ENCODE measurements at regions not wholly inside any gene's neighbourhood (a gene's known extent, or its start where the extent isn't known, plus 50 kb on each side); places are given as distances from the start of the nearest gene placed in this dataset.

DNA sequence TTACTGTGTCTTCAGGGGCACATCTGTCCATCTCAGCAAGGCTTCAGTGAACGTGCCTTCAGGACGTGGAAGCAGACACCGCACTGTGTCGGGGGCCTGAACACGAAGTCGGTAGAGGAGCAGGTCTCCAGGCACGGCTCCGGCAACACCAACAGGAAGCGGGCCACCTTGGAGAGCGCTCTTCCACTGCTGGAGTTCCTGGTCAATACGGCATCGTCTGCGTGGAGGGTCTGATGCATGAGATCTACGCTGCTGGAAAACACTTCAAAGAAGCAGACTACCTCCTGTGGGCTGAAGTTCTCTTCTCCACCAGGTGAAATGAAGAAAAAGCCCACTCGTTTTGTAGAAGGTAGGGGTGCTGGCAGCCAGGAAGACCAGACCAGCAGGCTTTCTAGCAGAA, 69.3 kb upstream of the SLCO4A1 start:
- Histone ChIP-seq H3K27me3 (replicated peaks; ENCODE audit: insufficient read depth, low read length) (peaks cover 93% of the 10 kb centered on the region), H3K79me2 (ENCODE audit: low read length) (no peaks in the 10 kb centered on the region), H3K9me2 (replicated peaks; ENCODE audit: insufficient read depth, low read length) (no peaks in the 10 kb centered on the region), H3K9ac (ENCODE audit: low read length) (no peak overlapping the region), H2AFZ (ENCODE audit: low read length) (no peak overlapping the region), H4K20me1 (ENCODE audit: insufficient read depth, low read length) (no peaks in the 10 kb centered on the region), H3F3A (ENCODE audit: insufficient read depth, low read length) (no peaks in the 10 kb centered on the region), H3K4me1 (ENCODE audit: low read length) (no peaks in the 10 kb centered on the region), H3K27ac (ENCODE audit: low read length) (no peak overlapping the region), H3K9me3 (replicated peaks; ENCODE audit: insufficient read depth, low read length) (no peaks in the 10 kb centered on the region), H3K4me3 (ENCODE audit: low read length) (no peak overlapping the region), H3K4me2 (ENCODE audit: low read depth, low read length) (no peak overlapping the region), H3K36me3 (replicated peaks; ENCODE audit: insufficient read depth, low read length) (no peaks in the 10 kb centered on the region)
- no peak for DNase-seq
- TF ChIP-seq CTCF (IDR thresholded peaks at IDR 0.05; ENCODE audit: low read length) (no peak), EZH2 (optimal IDR thresholded peaks at IDR 0.05; ENCODE audit: low read depth, low read length) (no peak), EZH2phosphoT487 (IDR thresholded peaks at IDR 0.05; ENCODE audit: low read length) (no peak)

- Histone ChIP-seq H3F3A (ENCODE audit: insufficient read depth, low read length) (no peaks in the 10 kb centered on the region), H3K4me3 (ENCODE audit: low read length) (no peak overlapping the region), H3K4me1 (ENCODE audit: low read length) (no peaks in the 10 kb centered on the region), H4K20me1 (ENCODE audit: insufficient read depth, low read length) (no peaks in the 10 kb centered on the region), H3K79me2 (ENCODE audit: low read length) (no peaks in the 10 kb centered on the region), H3K9me3 (replicated peaks; ENCODE audit: insufficient read depth, low read length) (no peaks in the 10 kb centered on the region), H3K27me3 (replicated peaks; ENCODE audit: insufficient read depth, low read length) (peaks cover 94% of the 10 kb centered on the region), H2AFZ (ENCODE audit: low read length) (no peak overlapping the region), H3K4me2 (ENCODE audit: low read depth, low read length) (no peak overlapping the region), H3K9ac (ENCODE audit: low read length) (no peak overlapping the region), H3K9me2 (replicated peaks; ENCODE audit: insufficient read depth, low read length) (no peaks in the 10 kb centered on the region), H3K36me3 (replicated peaks; ENCODE audit: insufficient read depth, low read length) (no peaks in the 10 kb centered on the region), H3K27ac (ENCODE audit: low read length) (no peak overlapping the region)
- DNase-seq = no peak
- TF ChIP-seq EZH2phosphoT487 (IDR thresholded peaks at IDR 0.05; ENCODE audit: low read length) = no peak
- no peak for TF ChIP-seq CTCF (IDR thresholded peaks at IDR 0.05; ENCODE audit: low read length)
- no peak for TF ChIP-seq EZH2 (optimal IDR thresholded peaks at IDR 0.05; ENCODE audit: low read depth, low read length)
Measured at GRCh38 chr20:62573817-62574216, 68.5 kb upstream of the SLCO4A1 start.

DNA sequence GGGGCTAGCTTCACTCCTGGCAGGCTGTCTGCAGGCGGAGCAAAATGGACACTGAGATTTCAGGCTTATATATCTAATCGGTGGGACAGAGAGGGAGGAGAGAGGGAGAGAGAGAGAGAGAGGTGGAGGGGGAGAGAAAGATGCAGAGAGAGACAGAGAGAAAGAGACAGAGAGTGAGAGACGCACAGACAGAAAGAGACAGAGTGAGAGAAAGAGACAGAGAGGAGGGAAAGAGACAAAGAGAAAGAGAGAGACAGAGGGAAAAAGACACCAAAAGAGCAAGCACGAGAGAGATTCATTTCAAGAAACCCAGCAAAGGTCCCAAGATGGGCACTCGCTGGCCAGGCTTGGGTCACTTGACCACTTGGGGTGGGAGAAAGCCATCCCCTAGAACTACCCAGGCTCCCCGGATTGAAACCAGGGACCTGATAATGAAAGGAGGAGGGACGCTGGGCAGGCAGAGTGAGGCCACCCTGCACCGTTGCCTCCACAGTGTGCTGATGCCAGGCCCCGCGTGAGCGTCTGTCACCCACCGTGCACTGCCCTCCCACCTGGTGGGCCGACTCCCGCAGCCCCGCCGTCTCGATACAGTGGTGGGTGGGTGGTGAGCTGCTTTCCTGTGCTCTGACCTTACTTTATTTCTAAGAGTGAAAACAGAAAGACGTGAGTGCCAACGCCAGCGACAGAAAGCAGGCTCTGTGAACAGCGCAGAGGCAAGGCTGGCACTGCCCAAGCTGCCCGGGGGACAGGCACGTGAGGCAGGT, 67.9 kb upstream of the SLCO4A1 start:
- no peak for TF ChIP-seq CTCF (IDR thresholded peaks at IDR 0.05; ENCODE audit: low read length)
- no peak for TF ChIP-seq EZH2 (optimal IDR thresholded peaks at IDR 0.05; ENCODE audit: low read depth, low read length)
- no peak for TF ChIP-seq EZH2phosphoT487 (IDR thresholded peaks at IDR 0.05; ENCODE audit: low read length)
- Histone ChIP-seq H3K9ac (ENCODE audit: low read length) (no peak overlapping the region), H3K79me2 (ENCODE audit: low read length) (no peaks in the 10 kb centered on the region), H4K20me1 (ENCODE audit: insufficient read depth, low read length) (no peaks in the 10 kb centered on the region), H2AFZ (ENCODE audit: low read length) (no peak overlapping the region), H3K9me3 (replicated peaks; ENCODE audit: insufficient read depth, low read length) (no peaks in the 10 kb centered on the region), H3K4me1 (ENCODE audit: low read length) (no peaks in the 10 kb centered on the region), H3K4me2 (ENCODE audit: low read depth, low read length) (no peak overlapping the region), H3K27me3 (replicated peaks; ENCODE audit: insufficient read depth, low read length) (peaks cover 94% of the 10 kb centered on the region), H3F3A (ENCODE audit: insufficient read depth, low read length) (no peaks in the 10 kb centered on the region), H3K9me2 (replicated peaks; ENCODE audit: insufficient read depth, low read length) (no peaks in the 10 kb centered on the region), H3K27ac (ENCODE audit: low read length) (no peak overlapping the region), H3K4me3 (ENCODE audit: low read length) (no peak overlapping the region), H3K36me3 (replicated peaks; ENCODE audit: insufficient read depth, low read length) (no peaks in the 10 kb centered on the region)
- DNase-seq = no peak
